ENCODE measurements at regions not wholly inside any gene's neighbourhood (a gene's known extent, or its start where the extent isn't known, plus 50 kb on each side); places are given as distances from the start of the nearest gene placed in this dataset.

GRCh38 chr1:67500413-67500959 is 70.3 kb upstream of the SERBP1 start (continued):
- TF ChIP-seq EP300 (IDR thresholded peaks at IDR 0.05; ENCODE audit: borderline replicate concordance in 1 of 2, control insufficient read depth in 1 of 2, low read depth in 2 of 2, low read length in 2 of 2) = no peak
- no peak for TF ChIP-seq YBX1 (IDR thresholded peaks at IDR 0.05)
- TF ChIP-seq CUX1 (IDR thresholded peaks at IDR 0.05; ENCODE audit: insufficient replicate concordance, low read depth, low read length) = no peak
- no peak for TF ChIP-seq ATF2 (IDR thresholded peaks at IDR 0.05; ENCODE audit: low read length)
- peak; percentile 20; the same call in 1 of the 2 replicates for TF ChIP-seq CBX5 (IDR thresholded peaks at IDR 0.05; ENCODE audit: low read depth)
- TF ChIP-seq IRF4 (IDR thresholded peaks at IDR 0.05; ENCODE audit: low read depth, low read length) = peak; percentile 72; the same call in 1 of the 2 replicates
- TF ChIP-seq ZNF207 (IDR thresholded peaks at IDR 0.05; ENCODE audit: borderline replicate concordance) = peak; percentile 31; the same call in 1 of the 2 replicates
- TF ChIP-seq TCF12 (IDR thresholded peaks at IDR 0.05; ENCODE audit: low read depth, low read length) = no peak
- TF ChIP-seq ZSCAN29 (IDR thresholded peaks at IDR 0.05) = 0 out of 2 replicates have a peak, but pooled peaks have one; percentile 29
- 0 out of 2 replicates have a peak, but pooled peaks have one; percentile 32 for TF ChIP-seq CHD2 (IDR thresholded peaks at IDR 0.05; ENCODE audit: borderline replicate concordance, low read depth, low read length)

Measured in GM12878 (cell line).